Kidney tubule cell (primary cell): ENCODE measurements at regions not wholly inside any gene's neighbourhood (a gene's known extent, or its start where the extent isn't known, plus 50 kb on each side); places are given as distances from the start of the nearest gene placed in this dataset.
"Not testable (repeated sequence)": the region's sequence is repeated elsewhere in the genome, so short reads cannot be mapped to it uniquely, and the experiment has no call there.

Source experiments
- DNase-seq: peaks from one replicate; pipeline ENCODE4 v3.0.0-alpha.2; 2018; ENCODE audit warnings: low spot score

DNA sequence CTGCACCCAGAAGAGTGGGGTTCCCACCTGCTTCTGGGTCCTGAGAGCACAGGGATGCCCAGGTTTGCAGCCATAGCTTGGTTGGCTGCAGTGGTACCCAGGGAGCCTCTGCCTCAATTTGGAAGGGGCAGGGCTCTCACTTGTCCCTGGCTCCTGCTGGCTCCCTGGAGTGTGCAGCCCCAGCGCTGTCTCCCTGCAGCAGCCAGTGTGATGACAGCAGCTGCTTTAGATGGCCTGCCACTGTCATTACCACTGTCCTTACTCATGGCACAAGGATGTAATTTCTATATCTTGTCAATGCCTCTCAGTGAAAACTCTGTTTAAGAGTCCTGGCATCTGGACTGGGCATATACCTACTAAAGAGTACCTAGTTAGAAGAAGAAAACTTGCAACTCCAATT is 250.9 kb downstream of the KIF20B start:
- no peak for DNase-seq

DNA sequence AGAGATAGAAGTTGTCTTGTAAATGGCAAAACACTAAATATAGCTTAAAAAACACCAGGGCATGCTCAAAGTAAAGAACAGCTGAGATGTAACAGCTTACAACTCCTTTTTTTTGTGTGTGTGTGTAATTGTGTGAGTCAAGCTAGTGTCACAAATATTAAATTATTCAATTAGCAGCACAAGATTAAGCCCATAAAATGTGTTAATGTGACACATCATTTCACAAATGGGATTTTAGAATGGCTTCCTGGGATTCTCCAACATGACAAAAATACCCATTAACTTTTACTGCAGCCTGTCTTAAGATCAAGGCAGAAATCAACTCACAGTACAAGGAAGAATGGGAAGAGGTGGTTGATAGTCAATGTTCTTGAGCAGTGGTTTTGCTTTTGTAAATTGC is 251.4 kb downstream of the KIF20B start:
- no peak for DNase-seq

DNA sequence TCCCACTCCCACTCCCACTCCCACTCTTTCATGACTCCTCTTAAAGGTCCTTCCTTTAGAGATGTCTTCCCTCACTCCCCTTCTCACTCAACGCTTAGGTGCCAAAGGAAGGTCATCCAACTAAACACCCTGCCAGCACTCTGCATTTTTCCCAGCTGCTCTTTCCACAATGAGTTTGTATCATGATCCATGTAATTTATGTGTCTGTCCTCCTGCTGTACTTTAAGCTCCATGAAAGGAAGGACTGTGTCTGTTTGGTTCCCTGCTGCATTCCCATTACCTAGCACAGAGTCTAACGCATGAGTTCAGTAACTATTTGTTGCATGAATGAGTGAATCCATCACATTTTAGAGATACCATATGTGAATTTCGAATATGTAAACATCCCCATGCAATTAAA is 252.7 kb downstream of the KIF20B start:
- DNase-seq = no peak

DNA sequence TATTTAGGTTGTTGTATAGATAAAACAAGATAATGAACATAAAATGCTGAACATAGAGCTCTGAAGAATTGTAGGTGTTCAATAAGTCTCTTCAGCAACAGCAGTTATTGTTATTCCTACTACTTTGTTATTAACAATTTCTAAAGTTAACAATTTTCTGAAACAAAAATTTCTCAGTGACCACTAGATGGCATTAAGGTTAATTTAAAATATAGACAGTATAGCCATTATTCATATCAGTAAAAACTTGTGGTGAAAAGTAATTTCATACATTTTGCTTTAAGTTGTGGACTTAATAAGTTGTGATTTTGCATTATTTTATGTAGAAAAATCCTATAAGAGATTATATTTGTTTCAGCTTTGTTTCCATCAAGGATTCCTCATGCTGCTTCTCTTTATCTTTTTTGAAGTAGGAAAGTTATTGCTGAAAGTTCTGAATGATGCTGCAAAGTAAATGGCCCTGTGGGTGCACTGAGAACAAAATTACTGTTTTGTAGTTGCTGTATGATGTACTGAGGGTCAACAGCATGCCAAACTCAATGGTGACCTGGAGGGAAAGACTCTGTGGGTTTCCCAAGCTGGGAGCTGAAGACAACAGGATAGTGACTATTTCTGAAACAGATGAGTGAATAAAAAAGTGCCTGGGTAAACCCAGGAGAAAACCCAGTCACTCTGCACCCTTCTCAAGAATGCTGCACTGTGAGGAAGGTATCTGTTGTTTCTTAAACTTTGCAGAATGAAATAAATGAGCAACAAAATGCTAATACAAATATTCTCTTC is 253.6 kb downstream of the KIF20B start:
- DNase-seq = no peak

DNA sequence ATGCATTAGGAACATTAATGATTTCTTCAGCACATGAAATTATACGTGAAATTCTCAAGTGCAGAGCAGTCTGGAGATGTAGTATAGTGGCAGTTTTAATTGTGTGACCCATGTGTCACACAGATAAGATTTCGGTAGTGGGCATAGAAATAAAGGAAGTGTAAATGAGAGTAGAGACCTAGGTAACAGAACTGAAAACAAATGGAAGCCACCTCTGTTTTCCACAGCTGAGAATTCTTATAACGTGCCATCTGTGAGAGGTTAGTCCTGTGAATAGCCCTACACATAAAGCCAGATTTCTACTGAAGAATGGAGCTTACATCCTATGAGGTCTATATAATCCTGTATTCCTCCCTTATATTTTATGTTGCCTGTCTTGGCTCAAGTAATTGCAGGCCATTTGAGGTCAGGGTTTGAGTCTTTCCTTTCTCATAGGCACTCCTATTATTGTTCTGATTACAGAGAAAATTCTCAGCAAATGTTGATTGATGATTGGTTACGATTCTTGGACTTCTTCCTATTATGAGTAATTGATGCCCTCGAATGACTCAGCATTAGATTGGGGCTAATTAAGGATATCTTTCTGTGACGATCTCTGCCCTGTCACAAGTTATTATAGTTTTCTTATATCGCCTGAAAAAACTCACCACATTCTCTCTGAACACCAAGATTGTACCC is 258.2 kb downstream of the KIF20B start:
- DNase-seq = no peak

DNA sequence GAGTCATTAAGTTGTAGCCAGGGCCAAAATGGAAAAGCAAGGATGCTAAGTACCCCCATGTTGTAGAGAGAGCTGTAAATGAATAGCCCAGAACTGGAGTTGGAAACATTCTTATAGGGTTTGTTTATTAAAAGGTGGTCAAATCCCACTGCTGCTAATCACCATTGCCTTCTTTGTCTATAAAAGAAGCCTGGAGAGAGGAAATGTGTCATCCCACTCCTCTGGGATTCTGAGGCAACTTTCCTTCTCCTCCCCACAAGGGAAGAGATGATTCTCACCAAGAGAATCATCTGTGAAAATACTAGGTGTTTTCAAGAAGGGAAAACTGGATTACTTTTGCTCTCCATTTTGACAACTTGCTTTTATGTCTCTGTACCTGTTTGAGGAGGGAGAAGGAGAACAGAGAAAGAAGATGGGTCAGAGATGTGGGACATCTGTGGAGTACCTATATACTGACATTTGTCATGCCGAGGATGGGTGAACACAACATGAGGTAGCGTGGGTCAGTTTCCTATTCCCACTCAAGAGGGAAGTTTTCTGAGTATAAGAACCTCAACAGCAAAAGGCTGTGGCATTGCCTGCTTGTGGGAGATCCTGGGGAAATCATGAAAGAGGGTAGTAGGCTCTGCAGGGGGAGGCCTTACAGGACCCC is 262.2 kb downstream of the KIF20B start:
- no peak for DNase-seq

DNA sequence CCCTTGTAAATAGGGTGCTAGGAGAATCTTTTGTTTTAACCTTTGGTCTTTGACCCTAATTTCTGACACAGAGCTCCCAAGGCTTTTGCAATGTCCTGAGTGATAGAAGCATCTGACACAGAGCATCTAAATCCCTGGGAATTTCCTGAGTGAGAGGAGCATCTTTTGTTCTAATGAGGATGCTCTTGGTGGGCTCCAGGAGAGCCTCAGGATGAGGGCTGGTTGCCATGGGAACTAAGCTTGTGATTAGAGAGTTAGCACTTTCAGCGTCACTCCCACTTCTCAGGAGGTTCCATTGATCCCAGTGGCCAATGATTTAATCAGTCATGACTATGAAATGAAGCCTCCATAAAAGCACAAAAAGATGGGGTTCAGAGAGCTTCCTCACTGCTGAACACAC is 264.8 kb downstream of the KIF20B start:
- DNase-seq = no peak

DNA sequence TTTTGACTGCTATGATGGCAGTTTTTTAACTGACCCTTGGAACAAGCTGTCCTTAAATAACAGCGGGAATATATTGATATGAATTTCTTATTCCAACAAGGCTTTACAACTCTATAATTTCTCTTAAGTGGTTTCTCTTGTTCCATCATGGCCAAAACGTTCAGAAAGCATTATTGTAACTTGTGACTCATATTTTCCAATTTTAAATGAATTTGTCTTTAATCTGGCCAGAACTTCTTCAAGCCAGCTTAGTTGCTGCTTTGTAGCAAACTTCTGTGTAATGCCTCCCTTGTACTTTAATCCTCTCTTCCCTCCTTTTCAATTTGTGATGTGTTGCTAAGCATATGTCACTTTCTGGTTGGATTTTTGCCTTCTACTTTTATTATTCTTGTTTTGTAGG is 271.9 kb downstream of the KIF20B start:
- no peak for DNase-seq

DNA sequence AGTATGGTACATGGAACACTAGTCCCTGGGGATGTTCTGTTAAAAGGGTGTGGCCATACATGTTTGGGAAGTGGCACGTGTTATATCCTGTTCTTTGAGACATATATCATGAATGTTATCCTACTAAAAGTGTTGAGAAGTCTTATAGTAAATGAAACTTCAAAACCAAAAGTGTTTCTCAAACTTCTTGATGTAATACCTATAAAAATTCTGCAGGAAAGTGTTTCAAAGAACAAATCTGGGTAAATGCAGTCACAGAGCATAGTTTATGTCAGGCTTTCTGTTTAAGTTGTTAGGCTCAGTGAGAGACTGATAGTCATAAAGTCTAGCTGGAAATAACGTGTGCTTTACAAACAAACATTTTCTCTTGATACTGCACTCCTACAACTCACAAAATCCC is 273.7 kb downstream of the KIF20B start:
- no peak for DNase-seq

DNA sequence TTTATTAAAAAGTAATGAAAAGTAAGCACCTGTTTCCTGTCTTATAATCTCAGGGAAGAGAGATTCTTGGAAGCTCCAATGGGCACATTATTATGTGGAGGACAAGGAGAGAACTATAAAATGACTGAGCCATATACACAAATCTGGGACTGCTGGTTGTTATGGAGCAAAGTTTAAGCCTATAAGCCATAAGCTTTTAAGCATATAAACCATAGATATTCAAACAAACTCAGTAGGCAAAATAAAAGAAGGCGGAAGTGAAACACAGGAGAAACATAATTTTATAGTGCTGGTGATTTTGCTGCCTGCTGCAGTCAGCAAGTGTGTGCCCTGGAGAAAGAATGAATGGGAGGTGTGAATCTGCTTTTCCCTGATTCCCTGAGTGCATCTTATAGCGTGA is 274.4 kb downstream of the KIF20B start:
- no peak for DNase-seq

DNA sequence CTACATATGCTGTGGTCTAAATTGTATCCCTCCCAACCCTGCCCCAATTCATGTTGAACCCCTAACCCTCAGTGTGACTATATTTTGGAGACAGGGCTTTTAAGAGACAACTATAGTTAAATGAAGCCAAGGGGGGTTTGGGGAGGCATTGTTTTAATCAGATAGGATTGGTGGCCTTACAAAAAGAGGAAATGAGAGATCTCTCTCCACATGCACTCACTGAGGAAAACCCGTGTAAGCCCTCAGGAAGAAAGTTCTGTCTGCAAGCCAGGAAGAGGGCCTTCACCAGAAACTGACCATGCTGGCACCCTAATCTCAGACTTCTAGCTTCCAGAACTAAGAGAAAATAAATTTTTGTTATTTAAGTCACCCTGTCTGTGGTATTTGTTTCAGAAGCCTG is 276.7 kb downstream of the KIF20B start:
- DNase-seq = no peak

DNA sequence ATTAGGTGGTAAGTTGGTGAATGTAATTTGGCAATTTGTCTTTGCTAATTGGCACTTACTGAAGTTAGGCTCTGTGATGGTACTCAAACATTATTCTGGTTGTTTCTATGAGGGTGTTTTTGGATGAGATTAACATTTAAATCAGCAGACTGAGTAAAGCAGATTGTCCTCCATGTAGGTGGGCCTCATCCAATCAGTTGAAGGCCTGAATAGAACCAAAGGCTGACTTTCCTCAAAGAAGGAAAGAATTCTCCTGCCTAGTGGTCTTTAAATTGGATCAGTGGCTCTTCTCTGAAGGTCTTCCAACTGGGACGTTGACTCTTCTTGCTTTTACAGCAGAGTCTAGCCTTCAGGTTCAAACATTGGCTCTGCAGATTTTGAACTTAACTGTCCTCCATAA is 278.3 kb downstream of the KIF20B start:
- no peak for DNase-seq

DNA sequence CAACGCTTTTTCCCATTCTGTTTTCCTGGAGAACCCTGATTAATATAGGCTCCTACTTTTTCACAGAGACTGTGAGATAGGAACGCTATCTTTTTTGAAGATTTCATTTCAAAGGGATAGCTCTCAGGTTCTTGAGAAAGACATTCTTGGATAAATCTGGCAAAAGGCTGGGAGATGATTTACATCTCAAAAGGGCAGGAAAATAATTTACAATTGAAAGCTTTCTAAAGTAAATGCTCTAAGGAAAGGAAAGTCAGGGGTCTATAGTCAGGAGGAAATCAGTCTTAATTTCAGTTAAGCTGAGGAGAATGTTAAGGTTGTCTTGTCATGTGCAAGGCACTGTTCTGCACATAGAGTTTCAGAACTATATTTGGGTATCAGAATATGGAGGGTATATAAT is 278.8 kb downstream of the KIF20B start:
- no peak for DNase-seq

DNA sequence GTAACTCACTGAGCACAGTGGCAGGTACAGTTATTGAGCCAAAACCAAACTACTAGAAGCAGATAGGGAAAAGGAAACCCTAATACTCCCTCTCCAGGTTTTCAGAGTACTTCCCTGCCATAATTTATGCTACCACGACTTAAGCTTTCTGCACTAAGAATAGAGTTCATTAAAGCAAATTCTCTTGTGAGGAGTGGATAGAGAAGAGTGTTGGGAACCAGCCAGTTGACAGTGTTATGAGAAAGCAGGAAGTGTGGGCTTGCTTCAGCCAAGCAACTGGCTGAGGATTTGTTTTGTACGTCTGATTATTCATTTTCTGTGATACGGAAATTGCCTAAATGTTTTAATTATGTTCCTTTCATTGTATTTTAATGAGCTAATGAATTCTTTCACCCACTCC is 280.5 kb downstream of the KIF20B start:
- no peak for DNase-seq

DNA sequence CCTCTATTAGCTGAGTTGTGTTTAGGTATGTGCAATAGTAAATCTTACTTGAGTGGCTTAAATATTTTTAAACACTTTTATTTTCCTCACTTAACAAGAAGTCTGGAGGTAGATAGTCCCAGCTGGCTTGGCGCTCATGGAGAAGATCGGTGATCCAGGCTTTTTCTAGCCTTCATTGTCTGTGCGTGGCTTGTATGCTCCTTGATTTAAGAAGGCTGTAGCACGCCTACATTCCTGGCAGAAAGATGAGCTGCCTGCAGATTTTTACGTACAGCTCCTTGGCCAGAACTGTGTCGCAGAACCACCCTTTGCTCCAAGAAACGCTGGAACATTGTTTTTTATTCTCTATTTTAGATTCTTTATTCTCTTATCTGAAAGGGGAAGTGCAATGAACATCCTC is 284.1 kb downstream of the KIF20B start:
- no peak for DNase-seq

DNA sequence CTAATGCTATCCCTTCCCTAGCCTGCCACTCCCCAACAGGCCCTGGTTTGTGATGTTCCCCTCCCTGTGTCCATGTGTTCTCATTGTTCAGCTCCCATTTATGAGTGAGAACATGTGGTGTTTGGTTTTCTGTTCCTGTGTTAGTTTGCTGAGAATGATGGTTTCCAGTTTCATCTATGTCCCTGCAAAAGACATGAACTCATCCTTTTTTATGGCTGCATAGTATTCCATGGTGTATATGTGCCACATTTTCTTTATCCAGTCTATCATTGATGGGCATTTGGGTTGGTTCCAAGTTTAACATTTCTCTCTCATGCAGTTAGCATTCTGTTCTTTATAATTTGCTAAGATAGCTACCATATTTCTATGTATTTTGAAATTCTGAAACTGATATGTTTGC is 287.0 kb downstream of the KIF20B start:
- DNase-seq = not testable (repeated sequence)

DNA sequence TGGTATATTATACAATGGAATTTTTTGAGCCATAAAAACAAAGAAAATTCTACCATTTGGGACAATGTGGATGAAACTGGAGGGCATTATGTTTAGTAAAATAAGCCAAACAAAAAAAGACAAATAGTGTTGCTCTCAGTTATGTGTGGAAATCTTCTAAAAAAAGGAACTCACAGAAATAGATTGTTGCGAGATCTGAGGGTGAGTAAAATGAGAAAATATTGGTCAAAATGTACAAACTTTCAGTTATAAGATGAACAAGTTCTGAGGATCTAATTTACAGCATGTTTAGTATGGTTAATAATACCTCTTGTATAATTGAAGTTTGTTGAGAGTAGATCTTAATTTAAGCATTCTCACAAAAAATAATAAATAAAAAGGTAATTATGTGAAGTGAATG is 291.2 kb downstream of the KIF20B start:
- no peak for DNase-seq

DNA sequence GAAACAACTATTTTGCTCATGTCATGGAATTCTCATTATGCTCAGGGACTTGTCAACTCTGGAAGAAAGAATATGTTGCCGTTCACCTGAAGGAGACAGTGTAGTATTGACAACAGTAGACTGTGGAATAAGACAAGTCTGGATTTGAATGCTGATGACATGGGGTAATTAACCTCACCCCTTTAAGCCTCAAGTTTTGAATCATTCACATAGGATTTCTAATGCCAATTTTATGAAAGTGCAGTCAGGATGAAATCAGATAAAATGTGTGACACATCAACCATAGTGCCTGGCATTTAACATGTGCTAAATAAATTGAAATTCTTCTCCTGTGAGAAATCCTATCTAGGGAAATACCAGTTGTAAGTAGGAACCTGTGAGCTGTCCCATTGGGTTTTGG is 305.8 kb downstream of the KIF20B start:
- DNase-seq = no peak

DNA sequence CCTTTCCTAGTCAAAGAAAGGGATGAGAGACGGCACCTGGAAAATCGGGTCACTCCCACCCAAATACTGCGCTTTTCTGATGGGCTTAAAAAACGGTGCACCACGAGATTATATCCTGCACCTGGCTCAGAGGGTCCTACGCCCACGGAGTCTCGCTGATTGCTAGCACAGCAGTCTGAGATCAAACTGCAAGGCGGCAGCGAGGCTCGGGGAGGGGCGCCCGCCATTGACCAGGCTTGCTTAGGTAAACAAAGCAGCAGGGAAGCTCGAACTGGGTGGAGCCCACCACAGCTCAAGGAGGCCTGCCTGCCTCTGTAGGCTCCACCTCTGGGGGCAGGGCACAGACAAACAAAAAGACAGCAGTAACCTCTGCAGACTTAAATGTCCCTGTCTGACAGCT is 309.9 kb downstream of the KIF20B start:
- DNase-seq = not testable (repeated sequence)

DNA sequence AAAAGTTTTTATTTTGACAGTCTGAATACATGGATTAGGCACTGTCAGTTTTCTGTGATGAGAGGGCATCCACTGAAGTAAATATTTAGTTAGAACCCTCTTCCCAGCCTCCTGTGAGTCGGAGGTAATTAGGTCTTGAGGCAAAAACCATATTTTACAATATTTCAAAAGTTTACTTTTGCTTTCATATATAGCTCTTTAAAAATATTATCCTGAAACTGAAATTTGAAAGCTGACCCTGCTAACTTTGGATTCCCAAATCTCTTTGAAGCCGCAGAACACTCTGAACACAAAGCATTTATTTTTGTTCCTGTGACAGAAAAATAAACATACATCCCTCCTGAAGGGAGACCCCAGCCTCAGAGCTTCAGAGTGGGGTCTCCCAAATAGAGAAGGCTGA is 317.4 kb downstream of the KIF20B start:
- DNase-seq = no peak

DNA sequence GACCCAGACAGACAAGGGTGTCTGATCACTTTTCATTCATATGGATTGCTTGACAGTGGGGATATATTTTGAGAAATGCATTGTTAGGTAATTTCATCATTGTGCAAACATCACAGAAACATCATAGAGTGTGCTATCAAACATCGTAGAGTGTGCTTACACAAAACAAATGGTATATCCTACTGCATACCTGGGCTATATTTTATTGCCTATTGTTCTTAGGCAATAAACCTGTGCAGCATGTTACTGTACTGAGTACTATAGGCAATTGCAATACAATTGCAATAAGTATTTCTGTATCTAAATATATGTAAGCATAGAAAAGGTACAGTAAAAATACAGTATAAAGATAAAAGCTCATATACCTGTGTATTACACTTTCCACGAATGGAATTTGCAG is 319.1 kb downstream of the KIF20B start:
- no peak for DNase-seq

DNA sequence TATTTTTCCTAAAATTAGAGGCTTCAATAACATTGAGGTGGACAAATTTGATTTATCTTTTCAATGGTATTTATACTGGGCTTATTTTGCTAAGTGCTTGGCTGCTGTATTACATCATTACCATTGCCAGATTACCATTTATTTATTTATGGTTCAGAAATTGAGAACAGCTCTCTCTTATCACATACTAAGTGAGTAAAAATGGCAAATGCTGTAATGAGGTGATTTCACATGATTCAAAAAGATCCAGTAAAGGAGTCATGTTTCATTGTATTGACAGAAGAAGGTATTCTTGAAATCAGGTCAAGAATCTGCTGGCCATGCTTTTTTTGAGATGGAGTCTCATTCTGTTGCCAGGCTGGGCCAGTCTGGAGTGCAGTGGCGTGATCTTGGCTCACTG is 322.6 kb downstream of the KIF20B start:
- DNase-seq = no peak

DNA sequence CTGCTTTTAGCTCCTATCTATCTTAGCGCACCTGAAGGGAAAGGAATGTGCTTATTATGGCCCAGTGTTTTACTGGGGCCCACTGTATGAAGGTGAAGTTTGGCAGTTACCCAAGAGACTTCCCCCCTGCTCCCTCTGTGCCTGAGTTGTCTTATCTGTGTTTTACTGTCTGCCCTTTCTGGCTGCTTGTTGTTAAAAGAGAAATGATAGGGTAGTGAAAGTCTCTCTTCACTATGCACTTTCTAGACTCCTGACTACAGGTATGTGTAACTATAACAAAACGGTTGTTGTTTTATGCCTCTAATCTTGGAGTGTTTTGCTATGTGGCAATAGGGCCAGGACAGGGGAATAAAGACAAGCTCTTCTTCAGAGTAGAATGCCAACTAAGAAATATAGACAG is 326.9 kb downstream of the KIF20B start:
- no peak for DNase-seq

DNA sequence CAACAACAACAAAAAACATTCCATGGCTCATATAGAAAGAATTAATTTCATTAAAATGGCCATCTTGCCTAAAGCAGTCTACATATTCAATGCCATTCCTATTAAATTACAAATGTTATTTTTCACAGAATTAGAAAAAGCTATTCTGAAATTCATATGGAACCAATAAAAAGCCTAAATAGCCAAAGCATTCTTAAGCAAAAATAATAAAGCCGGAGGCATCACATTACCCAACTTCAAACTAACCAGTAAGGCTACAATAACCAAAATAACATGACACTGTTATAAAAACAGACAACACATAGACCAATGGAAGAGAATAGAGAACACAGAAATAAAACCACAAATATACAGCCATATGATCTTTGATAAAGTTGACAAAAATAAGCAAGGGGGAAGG is 330.4 kb downstream of the KIF20B start:
- DNase-seq = no peak
